ENCODE measurements at regions not wholly inside any gene's neighbourhood (a gene's known extent, or its start where the extent isn't known, plus 50 kb on each side); places are given as distances from the start of the nearest gene placed in this dataset.

- DNase-seq (no peak), ATAC-seq (ENCODE audit: insufficient read depth, low read depth) (no peak)
- H3K27ac ChIP-seq (ENCODE audit: low read length): no peak overlapping the region
- no peaks in the 10 kb centered on the region for H3K4me1 ChIP-seq (ENCODE audit: insufficient read depth, low read length)
- H3K79me2 ChIP-seq (ENCODE audit: insufficient read depth, low read length): no peaks in the 10 kb centered on the region
- no peaks in the 10 kb centered on the region for H3K36me3 ChIP-seq (ENCODE audit: insufficient read depth, low read length)
- no peak overlapping the region for H3K4me3 ChIP-seq (ENCODE audit: low read depth in 1 of 2, low read length in 2 of 2)
- H3K27me3 ChIP-seq (ENCODE audit: insufficient read depth, low read length, poor library complexity): no peaks in the 10 kb centered on the region
- H3K9ac ChIP-seq (ENCODE audit: low read depth, low read length): no peak overlapping the region
- TF ChIP-seq, protein P1, sequence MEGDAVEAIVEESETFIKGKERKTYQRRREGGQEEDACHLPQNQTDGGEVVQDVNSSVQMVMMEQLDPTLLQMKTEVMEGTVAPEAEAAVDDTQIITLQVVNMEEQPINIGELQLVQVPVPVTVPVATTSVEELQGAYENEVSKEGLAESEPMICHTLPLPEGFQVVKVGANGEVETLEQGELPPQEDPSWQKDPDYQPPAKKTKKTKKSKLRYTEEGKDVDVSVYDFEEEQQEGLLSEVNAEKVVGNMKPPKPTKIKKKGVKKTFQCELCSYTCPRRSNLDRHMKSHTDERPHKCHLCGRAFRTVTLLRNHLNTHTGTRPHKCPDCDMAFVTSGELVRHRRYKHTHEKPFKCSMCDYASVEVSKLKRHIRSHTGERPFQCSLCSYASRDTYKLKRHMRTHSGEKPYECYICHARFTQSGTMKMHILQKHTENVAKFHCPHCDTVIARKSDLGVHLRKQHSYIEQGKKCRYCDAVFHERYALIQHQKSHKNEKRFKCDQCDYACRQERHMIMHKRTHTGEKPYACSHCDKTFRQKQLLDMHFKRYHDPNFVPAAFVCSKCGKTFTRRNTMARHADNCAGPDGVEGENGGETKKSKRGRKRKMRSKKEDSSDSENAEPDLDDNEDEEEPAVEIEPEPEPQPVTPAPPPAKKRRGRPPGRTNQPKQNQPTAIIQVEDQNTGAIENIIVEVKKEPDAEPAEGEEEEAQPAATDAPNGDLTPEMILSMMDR (IDR thresholded peaks at IDR 0.05; ENCODE audit: borderline replicate concordance, extremely low read depth, low read length, poor library complexity, severe bottlenecking): no peak
- no peak for TF ChIP-seq EZH2 (IDR thresholded peaks at IDR 0.05; ENCODE audit: borderline replicate concordance, low read depth, low read length, severe bottlenecking)
- H3K4me2 ChIP-seq (ENCODE audit: insufficient read depth, low read length): no peak overlapping the region
- H3K9me3 ChIP-seq (ENCODE audit: insufficient read depth, low read length, severe bottlenecking): no peaks in the 10 kb centered on the region
- H4K20me1 ChIP-seq (ENCODE audit: insufficient read depth, low read length): no peaks in the 10 kb centered on the region
- no peak overlapping the region for H2AFZ ChIP-seq (ENCODE audit: low read depth, low read length)
These were observed 1120.1 kb upstream of the NCAM2 start for GRCh38 chr21:19878133-19878532.

DNA sequence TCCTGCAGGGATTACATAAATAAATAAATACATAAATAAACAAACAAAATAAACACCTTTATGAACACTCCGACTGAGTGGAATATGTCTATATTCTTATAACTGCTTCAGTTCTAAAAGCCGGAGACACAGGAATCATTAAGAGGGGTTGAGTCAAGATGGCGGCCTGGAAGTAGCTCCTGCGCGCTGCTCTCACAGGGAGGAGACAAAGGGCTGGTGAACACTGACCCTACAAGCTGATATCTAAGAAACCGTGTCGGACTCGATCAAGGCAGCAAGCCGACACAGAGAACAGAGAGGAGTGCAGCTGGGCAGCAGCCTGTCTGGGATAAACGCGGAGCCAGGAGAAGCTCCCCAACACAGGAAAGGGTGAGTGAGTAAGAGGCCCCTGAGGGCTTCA lies 1098.6 kb upstream of the NCAM2 start:
- DNase-seq: no peak
- H3K79me2 ChIP-seq (ENCODE audit: insufficient read depth, low read length): no peaks in the 10 kb centered on the region

GRCh38 chr21:19900149-19900548 lies 1098.1 kb upstream of the NCAM2 start:
- Histone ChIP-seq H3K4me1 (ENCODE audit: insufficient read depth, low read length) (no peaks in the 10 kb centered on the region), H3K4me3 (ENCODE audit: low read depth in 1 of 2, low read length in 2 of 2) (no peak overlapping the region), H3K9me3 (ENCODE audit: insufficient read depth, low read length, severe bottlenecking) (no peaks in the 10 kb centered on the region), H2AFZ (ENCODE audit: low read depth, low read length) (no peak overlapping the region), H3K27me3 (ENCODE audit: insufficient read depth, low read length, poor library complexity) (no peaks in the 10 kb centered on the region), H4K20me1 (ENCODE audit: insufficient read depth, low read length) (no peaks in the 10 kb centered on the region), H3K79me2 (ENCODE audit: insufficient read depth, low read length) (no peaks in the 10 kb centered on the region), H3K27ac (ENCODE audit: low read length) (no peak overlapping the region), H3K36me3 (ENCODE audit: insufficient read depth, low read length) (no peaks in the 10 kb centered on the region), H3K9ac (ENCODE audit: low read depth, low read length) (no peak overlapping the region), H3K4me2 (ENCODE audit: insufficient read depth, low read length) (no peak overlapping the region)
- ATAC-seq (ENCODE audit: insufficient read depth, low read depth) (no peak), DNase-seq (no peak)
- no peak for TF ChIP-seq EZH2 (IDR thresholded peaks at IDR 0.05; ENCODE audit: borderline replicate concordance, low read depth, low read length, severe bottlenecking)
- TF ChIP-seq, protein P1 (IDR thresholded peaks at IDR 0.05; ENCODE audit: borderline replicate concordance, extremely low read depth, low read length, poor library complexity, severe bottlenecking): no peak

More for the DNA sequence above, 1098.6 kb upstream of the NCAM2 start:
- no peaks in the 10 kb centered on the region for H3K36me3 ChIP-seq (ENCODE audit: insufficient read depth, low read length)
- no peaks in the 10 kb centered on the region for H3K4me1 ChIP-seq (ENCODE audit: insufficient read depth, low read length)
- no peak overlapping the region for H3K4me3 ChIP-seq (ENCODE audit: low read depth in 1 of 2, low read length in 2 of 2)
- H3K9me3 ChIP-seq (ENCODE audit: insufficient read depth, low read length, severe bottlenecking): no peaks in the 10 kb centered on the region
- TF ChIP-seq, protein P1 (IDR thresholded peaks at IDR 0.05; ENCODE audit: borderline replicate concordance, extremely low read depth, low read length, poor library complexity, severe bottlenecking): no peak
- no peak for TF ChIP-seq EZH2 (IDR thresholded peaks at IDR 0.05; ENCODE audit: borderline replicate concordance, low read depth, low read length, severe bottlenecking)
- H3K4me2 ChIP-seq (ENCODE audit: insufficient read depth, low read length): no peak overlapping the region
- H3K9ac ChIP-seq (ENCODE audit: low read depth, low read length): no peak overlapping the region
- H3K27ac ChIP-seq (ENCODE audit: low read length): no peak overlapping the region
- H3K27me3 ChIP-seq (ENCODE audit: insufficient read depth, low read length, poor library complexity): no peaks in the 10 kb centered on the region
- H2AFZ ChIP-seq (ENCODE audit: low read depth, low read length): no peak overlapping the region
- no peak for ATAC-seq (ENCODE audit: insufficient read depth, low read depth)
- H4K20me1 ChIP-seq (ENCODE audit: insufficient read depth, low read length): no peaks in the 10 kb centered on the region

- no peaks in the 10 kb centered on the region for H3K79me2 ChIP-seq (ENCODE audit: insufficient read depth, low read length)
- H2AFZ ChIP-seq (ENCODE audit: low read depth, low read length): no peak overlapping the region
- H4K20me1 ChIP-seq (ENCODE audit: insufficient read depth, low read length): no peaks in the 10 kb centered on the region
- H3K4me1 ChIP-seq (ENCODE audit: insufficient read depth, low read length): no peaks in the 10 kb centered on the region
- no peak overlapping the region for H3K4me2 ChIP-seq (ENCODE audit: insufficient read depth, low read length)
- DNase-seq (no peak), ATAC-seq (ENCODE audit: insufficient read depth, low read depth) (no peak)
- no peak overlapping the region for H3K27ac ChIP-seq (ENCODE audit: low read length)
- H3K27me3 ChIP-seq (ENCODE audit: insufficient read depth, low read length, poor library complexity): no peaks in the 10 kb centered on the region
- no peaks in the 10 kb centered on the region for H3K36me3 ChIP-seq (ENCODE audit: insufficient read depth, low read length)
- H3K4me3 ChIP-seq (ENCODE audit: low read depth in 1 of 2, low read length in 2 of 2): no peak overlapping the region
- no peak overlapping the region for H3K9ac ChIP-seq (ENCODE audit: low read depth, low read length)
- TF ChIP-seq EZH2 (IDR thresholded peaks at IDR 0.05; ENCODE audit: borderline replicate concordance, low read depth, low read length, severe bottlenecking): no peak
- TF ChIP-seq, protein P1 (IDR thresholded peaks at IDR 0.05; ENCODE audit: borderline replicate concordance, extremely low read depth, low read length, poor library complexity, severe bottlenecking): no peak
- H3K9me3 ChIP-seq (ENCODE audit: insufficient read depth, low read length, severe bottlenecking): no peaks in the 10 kb centered on the region
These were observed 1089.8 kb upstream of the NCAM2 start for GRCh38 chr21:19908390-19908789.

All from DND-41 (cell line).